B cell (primary cell): ENCODE measurements at regions not wholly inside any gene's neighbourhood (a gene's known extent, or its start where the extent isn't known, plus 50 kb on each side); places are given as distances from the start of the nearest gene placed in this dataset.

ENCODE experiments used
- ATAC-seq: fragments of 200-7000 bp; cut with Tn5 transposase; one replicate; pipeline ENCODE4 v1.10.0; 2021; ENCODE audit warnings: low read depth, mild to moderate bottlenecking, moderate number of reproducible peaks, moderate library complexity
- CTCF ChIA-PET: fragments of 350-600 bp; sonication (Branson Sonifier 250); formaldehyde crosslinking; loops from one replicate; lab custom pipeline; 2021; ENCODE audit warnings: antibody characterized with exemption, inconsistent platforms; lab: Charles Lee
- POLR2A ChIA-PET: fragments of 350-600 bp; sonication (Branson Sonifier 250); formaldehyde crosslinking; loops from one replicate; lab custom pipeline; 2021; ENCODE audit warnings: antibody characterized with exemption; lab: Charles Lee
- DNase-seq: peaks from one replicate; pipeline ENCODE4 v3.0.0; 2013
- H2AFZ ChIP-seq: 2 replicates; pipeline ENCODE4 v1.6.1; 2012; ENCODE audit warnings: mild to moderate bottlenecking, low read depth, low read length; ENCODE audit not compliant: insufficient read depth, poor library complexity, severe bottlenecking
- H3K27ac ChIP-seq, 2 donors: 1 replicate in 1 of 2; 2 replicates in 1 of 2; pipeline ENCODE4 v1.5.1; 2012 to 2013; ENCODE audit warnings: low read length in 2 of 2, mild to moderate bottlenecking in 2 of 2, moderate library complexity in 1 of 2
- H3K27me3 ChIP-seq, 4 experiments: fragments of 200-600 bp in 1 of 4; sonication (generic) in 1 of 4; replicated peaks in 1 of 4; 1 replicate in 2 of 4; 2 replicates in 2 of 4; pipeline versions ENCODE4 v1.6.1 to v1.7.0; 2013 to 2016; ENCODE audit warnings: low read length in 3 of 4, mild to moderate bottlenecking in 2 of 4, mixed read lengths in 1 of 4, moderate library complexity in 1 of 4; ENCODE audit not compliant: insufficient read depth in 4 of 4, control insufficient read depth in 3 of 4; ENCODE audit errors: control extremely low read depth in 1 of 4
- H3K36me3 ChIP-seq, 2 experiments: replicated peaks in 1 of 2; 1 replicate in 1 of 2; 2 replicates in 1 of 2; pipeline versions ENCODE4 v1.6.1 to v1.7.1; 2013; ENCODE audit warnings: low read length in 1 of 2; ENCODE audit not compliant: insufficient read depth in 2 of 2, control insufficient read depth in 1 of 2; ENCODE audit errors: control extremely low read depth in 1 of 2, extremely low read depth in 1 of 2
- H3K4me1 ChIP-seq, 2 donors: fragments of 200-600 bp in 1 of 2; sonication (generic) in 1 of 2; 1 replicate in 1 of 2; 2 replicates in 1 of 2; pipeline versions ENCODE4 v1.5.1 to v1.6.1; 2013 to 2017; ENCODE audit warnings: low read length in 2 of 2; ENCODE audit not compliant: control insufficient read depth in 2 of 2, insufficient read depth in 2 of 2
- H3K4me2 ChIP-seq: replicated peaks from 2 replicates; pipeline ENCODE3; 2012; ENCODE audit warnings: mild to moderate bottlenecking, low read depth, low read length; ENCODE audit not compliant: poor library complexity, severe bottlenecking
- H3K4me3 ChIP-seq, 5 experiments: fragments of 200-600 bp in 1 of 5; sonication (generic) in 1 of 5; 1 replicate in 3 of 5; 2 replicates in 2 of 5; pipeline versions ENCODE4 v1.5.1 to v1.7.0; 2011 to 2016; ENCODE audit warnings: low read length in 4 of 5, mild to moderate bottlenecking in 4 of 5, low read depth in 2 of 5, control low read depth in 1 of 5, moderate library complexity in 1 of 5; ENCODE audit not compliant: insufficient read depth in 1 of 5; ENCODE audit errors: control extremely low read depth in 1 of 5, extremely low read depth in 1 of 5
- H3K79me2 ChIP-seq: fragments of 200-600 bp; sonication (generic); one replicate; pipeline ENCODE4 v1.6.0; 2016; ENCODE audit warnings: low read length; ENCODE audit not compliant: control insufficient read depth, insufficient read depth
- H3K9ac ChIP-seq: fragments of 200-600 bp; sonication (generic); 2 replicates; pipeline ENCODE4 v1.6.1; 2017; ENCODE audit warnings: mild to moderate bottlenecking, low read length, moderate library complexity
- H3K9me3 ChIP-seq, 3 donors: one replicate each; pipeline versions ENCODE4 v1.6.1 to v1.7.1; 2013; ENCODE audit warnings: low read length in 2 of 3; ENCODE audit not compliant: control insufficient read depth in 2 of 3, insufficient read depth in 1 of 3; ENCODE audit errors: control extremely low read depth in 1 of 3
- H4K20me1 ChIP-seq: 2 replicates; pipeline ENCODE4 v1.6.0; 2012; ENCODE audit warnings: mild to moderate bottlenecking, low read length; ENCODE audit not compliant: insufficient read depth, control insufficient read depth, poor library complexity, severe bottlenecking
- H3K27ac Mint-ChIP-seq: one replicate; pipeline ENCODE4 v1.8.0; 2021; ENCODE audit warnings: mixed read lengths
- H3K27me3 Mint-ChIP-seq: one replicate; pipeline ENCODE4 v1.8.0; 2021; ENCODE audit warnings: mixed read lengths
- H3K4me1 Mint-ChIP-seq: one replicate; pipeline ENCODE4 v1.8.0; 2021; ENCODE audit warnings: mixed read lengths
- H3K4me3 Mint-ChIP-seq: one replicate; pipeline ENCODE4 v1.8.0; 2021; ENCODE audit warnings: mixed read lengths
- H3K9me3 Mint-ChIP-seq: one replicate; pipeline ENCODE4 v1.8.0; 2022; ENCODE audit warnings: mixed read lengths; ENCODE audit not compliant: insufficient read depth
- EZH2 ChIP-seq: IDR thresholded peaks from 2 replicates; pipeline ENCODE4 v1.6.1; 2012; ENCODE audit warnings: borderline replicate concordance, low read depth, mild to moderate bottlenecking, moderate library complexity, low read length; ENCODE audit not compliant: insufficient read depth, poor library complexity, severe bottlenecking
- WGBS: methylation state at CpG from one replicate; pipeline ENCODE4 v1.1.5; 2013; ENCODE audit warnings: missing lambda C conversion rate; ENCODE audit not compliant: insufficient coverage; 5-methylcytosine and 5-hydroxymethylcytosine counted together
- intact Hi-C: fragments of 100-400 bp; cut with micrococcal nuclease; formaldehyde crosslinking; loops from one replicate; pipeline ENCODE4 v1.10.0; 2022
- TF ChIP-seq, protein P1 (sequence below): fragments of 200-600 bp; IDR thresholded peaks from one replicate; pipeline ENCODE4 v1.8.0; 2022; ENCODE audit warnings: antibody characterized with exemption, mild to moderate bottlenecking

DNA sequence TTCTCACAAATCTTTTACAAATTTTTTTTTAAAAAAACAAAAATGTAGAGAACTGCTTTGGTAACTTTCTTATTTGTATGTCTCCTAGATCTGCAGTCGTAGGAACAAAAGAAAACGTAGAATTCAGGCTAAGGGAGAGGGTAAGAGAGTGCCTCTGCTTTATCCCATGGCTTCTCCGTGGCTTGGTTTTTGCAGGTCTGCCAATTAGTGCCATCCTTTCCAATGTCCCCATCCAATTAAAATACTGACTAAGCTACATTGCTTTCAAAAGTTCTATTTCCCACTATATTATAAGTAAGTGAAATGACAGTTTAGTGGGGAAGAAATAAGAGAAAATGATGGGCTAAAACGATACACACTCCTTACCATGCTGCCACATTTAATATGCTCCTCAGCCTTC is 209.3 kb downstream of the CRPPA start:
- Mint-ChIP-seq H3K9me3 (no peaks in the 10 kb centered on the region), H3K4me1 (no peaks in the 10 kb centered on the region), H3K4me3 (no peak overlapping the region), H3K27me3 (no peaks in the 10 kb centered on the region), H3K27ac (no peak overlapping the region)
- ChIA-PET CTCF (no interaction called here), POLR2A (no interaction called here)
- Histone ChIP-seq H3K79me2 (no peaks in the 10 kb centered on the region), H2AFZ (no peak overlapping the region), H3K9ac (no peak overlapping the region), H3K4me1 (no peaks in the 10 kb centered on the region), H3K4me2 (no peak overlapping the region), H3K36me3 (no peaks in the 10 kb centered on the region), H4K20me1 (no peaks in the 10 kb centered on the region), H3K4me3 (no peak overlapping the region), H3K27ac (no peak overlapping the region), H3K9me3 (no peaks in the 10 kb centered on the region), H3K27me3 (no peaks in the 10 kb centered on the region)
- no peak for TF ChIP-seq EZH2
- TF ChIP-seq, protein P1, sequence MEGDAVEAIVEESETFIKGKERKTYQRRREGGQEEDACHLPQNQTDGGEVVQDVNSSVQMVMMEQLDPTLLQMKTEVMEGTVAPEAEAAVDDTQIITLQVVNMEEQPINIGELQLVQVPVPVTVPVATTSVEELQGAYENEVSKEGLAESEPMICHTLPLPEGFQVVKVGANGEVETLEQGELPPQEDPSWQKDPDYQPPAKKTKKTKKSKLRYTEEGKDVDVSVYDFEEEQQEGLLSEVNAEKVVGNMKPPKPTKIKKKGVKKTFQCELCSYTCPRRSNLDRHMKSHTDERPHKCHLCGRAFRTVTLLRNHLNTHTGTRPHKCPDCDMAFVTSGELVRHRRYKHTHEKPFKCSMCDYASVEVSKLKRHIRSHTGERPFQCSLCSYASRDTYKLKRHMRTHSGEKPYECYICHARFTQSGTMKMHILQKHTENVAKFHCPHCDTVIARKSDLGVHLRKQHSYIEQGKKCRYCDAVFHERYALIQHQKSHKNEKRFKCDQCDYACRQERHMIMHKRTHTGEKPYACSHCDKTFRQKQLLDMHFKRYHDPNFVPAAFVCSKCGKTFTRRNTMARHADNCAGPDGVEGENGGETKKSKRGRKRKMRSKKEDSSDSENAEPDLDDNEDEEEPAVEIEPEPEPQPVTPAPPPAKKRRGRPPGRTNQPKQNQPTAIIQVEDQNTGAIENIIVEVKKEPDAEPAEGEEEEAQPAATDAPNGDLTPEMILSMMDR, result no peak
- DNase-seq, result no peak
- intact Hi-C loops, result no loop called here
- no peak for ATAC-seq
- WGBS, result 92% methylated on average over 2 of the region's 4 CpGs

DNA sequence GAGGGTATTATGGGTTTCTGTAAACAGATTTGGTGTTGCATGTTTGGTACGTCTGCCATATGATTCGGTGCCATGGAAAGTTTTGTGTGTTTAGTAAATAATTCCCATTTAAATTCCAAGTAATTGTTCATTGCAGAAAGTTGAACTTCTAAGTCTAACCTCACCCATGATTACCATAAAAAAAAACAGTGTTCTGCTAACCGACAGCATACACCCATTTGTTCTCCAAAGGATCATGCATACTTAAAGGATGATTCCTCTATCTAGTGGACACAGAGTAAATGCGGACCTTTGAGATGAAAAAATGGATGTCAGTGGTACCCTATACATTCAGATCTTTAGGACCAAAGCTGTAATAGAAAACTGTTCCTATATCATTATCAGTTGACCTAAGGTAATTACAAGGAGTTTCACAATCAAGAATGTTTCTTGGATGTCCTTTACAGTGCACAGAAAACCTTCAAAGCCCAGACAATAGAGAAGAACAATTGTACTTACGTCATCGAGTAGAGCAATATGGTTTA is 209.9 kb downstream of the CRPPA start:
- intact Hi-C loops, result no loop called here
- Mint-ChIP-seq H3K4me3 (no peak overlapping the region), H3K27ac (no peak overlapping the region), H3K4me1 (no peaks in the 10 kb centered on the region), H3K27me3 (no peaks in the 10 kb centered on the region), H3K9me3 (no peaks in the 10 kb centered on the region)
- Histone ChIP-seq H2AFZ (no peak overlapping the region), H3K9me3 (no peaks in the 10 kb centered on the region), H3K4me3 (no peak overlapping the region), H3K79me2 (no peaks in the 10 kb centered on the region), H4K20me1 (no peaks in the 10 kb centered on the region), H3K4me1 (no peaks in the 10 kb centered on the region), H3K9ac (no peak overlapping the region), H3K36me3 (no peaks in the 10 kb centered on the region), H3K4me2 (no peak overlapping the region), H3K27ac (no peak overlapping the region), H3K27me3 (no peaks in the 10 kb centered on the region)
- ATAC-seq, result no peak
- POLR2A ChIA-PET, result no interaction called here
- DNase-seq, result no peak
- 100% methylated on average over 1 of the region's 6 CpGs for WGBS
- CTCF ChIA-PET, result no interaction called here
- no peak for TF ChIP-seq EZH2
- TF ChIP-seq, protein P1, result no peak
